Left hindlimb (tissue), 1 donor: ENCODE measurements at regions not wholly inside any gene's neighbourhood (a gene's known extent, or its start where the extent isn't known, plus 50 kb on each side); places are given as distances from the start of the nearest gene placed in this dataset.
"Not testable (repeated sequence)": the region's sequence is repeated elsewhere in the genome, so short reads cannot be mapped to it uniquely, and the experiment has no call there.

Experiments used
- DNase-seq: peaks from one replicate; pipeline ENCODE4 v3.0.0-alpha.2; 2018

DNA sequence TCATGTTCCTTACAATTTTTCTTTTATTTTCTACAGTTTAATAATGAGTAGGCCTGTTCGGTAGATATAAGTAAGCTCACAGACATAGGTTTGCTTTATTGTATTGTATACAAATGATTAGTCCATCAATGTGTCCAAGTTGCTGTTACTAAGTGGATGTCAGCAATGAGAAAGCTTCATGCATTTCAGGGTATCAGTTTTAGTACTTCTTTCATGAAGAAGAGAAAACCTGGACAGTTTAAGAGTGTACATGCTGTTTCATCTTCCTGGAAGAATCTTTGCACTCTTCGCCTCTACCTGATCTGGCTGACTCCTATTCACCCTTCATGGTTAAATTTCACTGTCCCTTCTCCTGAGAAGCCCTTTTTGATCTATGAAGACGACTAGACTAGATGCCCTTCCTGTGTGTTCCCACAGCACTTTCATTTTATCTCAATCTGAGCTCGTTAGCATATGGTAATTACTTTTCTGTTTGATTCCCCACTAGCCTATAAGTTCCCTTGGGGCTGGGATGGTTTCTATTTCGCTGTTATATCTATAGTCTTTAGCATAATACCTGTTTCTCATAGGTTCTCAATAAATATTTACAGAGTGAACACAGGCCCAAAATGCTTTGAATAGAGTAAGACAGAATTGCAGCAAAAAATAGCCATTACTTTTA, 70.7 kb downstream of the CETN3 start:
- no peak for DNase-seq

DNA sequence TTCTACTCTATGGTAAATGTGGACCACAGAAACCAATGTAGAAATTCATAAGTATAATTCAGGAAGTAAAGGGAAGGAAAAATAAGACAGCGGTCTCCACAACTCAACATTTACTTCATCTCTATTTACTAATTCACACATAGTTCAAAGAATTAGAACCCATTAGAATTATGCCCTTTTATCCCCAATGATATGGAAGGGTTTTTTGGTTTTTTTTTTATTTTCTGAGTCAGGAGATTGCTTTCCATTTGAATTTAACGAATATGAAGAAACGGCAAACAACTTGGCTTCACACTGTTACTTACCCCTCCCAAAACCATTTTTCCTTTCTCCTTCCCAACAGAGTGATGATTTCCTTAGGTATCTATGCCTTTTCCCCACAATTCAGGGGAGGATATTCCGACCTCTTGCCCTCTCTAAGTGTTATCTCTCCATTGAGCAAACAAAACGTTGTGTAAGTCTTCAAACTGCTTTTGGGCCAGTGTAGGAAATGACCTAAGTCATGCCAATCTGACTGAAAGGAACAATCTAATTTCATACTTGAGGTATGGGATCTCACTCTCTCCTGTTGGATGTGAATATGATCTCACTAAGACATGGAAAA, 72.0 kb downstream of the CETN3 start:
- DNase-seq = no peak

DNA sequence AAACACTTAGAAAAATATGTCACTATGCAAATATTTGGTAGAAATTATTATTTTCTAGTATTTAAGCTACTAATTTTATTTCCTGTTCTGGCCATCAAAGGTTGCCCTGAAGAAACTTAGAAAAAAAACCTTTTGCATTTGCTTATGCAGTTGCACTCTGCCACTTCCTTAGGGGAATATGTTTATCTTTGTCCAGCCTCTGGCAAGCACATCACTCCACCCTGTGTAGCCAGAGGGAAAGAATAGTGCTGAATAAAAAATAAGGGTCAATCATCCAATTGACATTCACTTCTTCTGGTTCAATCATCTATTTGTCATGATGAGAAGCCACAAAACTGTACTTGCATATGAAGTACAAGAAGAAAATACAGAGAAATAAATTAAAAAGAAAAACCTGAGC, 72.8 kb downstream of the CETN3 start:
- DNase-seq = no peak

GRCh38 chr5:90334741-90335140, 74.8 kb downstream of the CETN3 start:
- DNase-seq = no peak

GRCh38 chr5:90329911-90330310, 79.6 kb downstream of the CETN3 start:
- DNase-seq = no peak

DNA sequence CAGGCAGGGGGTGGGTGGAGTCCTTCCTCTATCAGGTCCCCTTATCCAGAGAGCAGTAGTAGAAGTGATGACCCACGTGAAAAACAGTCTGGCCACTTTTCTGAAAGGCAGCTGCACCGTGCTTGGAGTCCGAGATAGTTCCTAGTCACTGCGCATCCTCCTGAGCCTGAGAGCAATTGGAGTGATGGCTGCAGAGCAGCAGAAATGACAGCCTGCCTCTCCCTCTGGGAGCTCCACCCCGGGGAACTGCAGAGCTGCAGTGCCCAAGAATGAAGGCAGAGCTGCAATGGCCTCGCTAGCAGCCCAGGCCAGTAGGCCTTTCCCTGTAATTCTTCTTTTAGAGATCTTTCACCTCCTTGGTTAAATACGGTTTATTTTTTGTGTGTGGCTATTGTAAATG, 82.6 kb downstream of the CETN3 start:
- no peak for DNase-seq

- no peak for DNase-seq
Measured at GRCh38 chr5:90325093-90325492, 84.5 kb downstream of the CETN3 start.

DNA sequence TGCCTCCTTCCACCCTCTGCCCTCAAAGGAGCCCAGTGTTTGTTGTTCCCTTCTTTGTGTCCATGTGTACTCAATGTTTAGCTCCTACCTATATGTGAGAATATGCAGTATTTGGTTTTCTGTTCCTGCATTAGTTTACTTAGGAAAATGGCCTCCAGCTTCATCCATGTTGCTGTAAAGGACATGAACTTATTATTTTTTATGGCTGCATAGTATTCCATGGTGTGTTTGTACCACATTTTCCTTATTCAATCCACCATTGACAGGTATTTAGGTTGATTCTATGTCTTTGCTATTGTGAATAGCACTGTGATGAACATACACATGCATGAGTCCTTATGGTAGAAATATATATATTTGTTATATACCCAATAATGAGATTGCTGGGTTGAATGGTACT, 89.2 kb downstream of the CETN3 start:
- DNase-seq = not testable (repeated sequence)

DNA sequence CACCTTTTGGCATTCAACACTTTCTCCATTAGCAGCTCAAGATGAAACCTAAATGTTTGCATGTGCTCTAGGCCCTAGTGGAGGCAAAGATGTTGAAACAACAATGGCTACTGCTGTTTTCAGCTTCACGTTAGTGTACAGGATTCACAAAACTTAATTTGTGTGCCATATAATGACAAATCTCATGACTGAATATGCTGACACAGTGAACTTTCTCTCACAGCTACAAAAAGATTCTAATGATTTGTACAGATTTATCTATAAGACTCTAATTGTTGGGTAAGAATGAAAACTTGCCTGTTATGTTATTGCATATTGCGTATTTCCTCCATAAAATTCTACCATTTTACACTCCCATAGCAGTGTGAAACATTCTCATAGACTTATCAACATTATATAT, 97.5 kb downstream of the CETN3 start:
- no peak for DNase-seq

DNA sequence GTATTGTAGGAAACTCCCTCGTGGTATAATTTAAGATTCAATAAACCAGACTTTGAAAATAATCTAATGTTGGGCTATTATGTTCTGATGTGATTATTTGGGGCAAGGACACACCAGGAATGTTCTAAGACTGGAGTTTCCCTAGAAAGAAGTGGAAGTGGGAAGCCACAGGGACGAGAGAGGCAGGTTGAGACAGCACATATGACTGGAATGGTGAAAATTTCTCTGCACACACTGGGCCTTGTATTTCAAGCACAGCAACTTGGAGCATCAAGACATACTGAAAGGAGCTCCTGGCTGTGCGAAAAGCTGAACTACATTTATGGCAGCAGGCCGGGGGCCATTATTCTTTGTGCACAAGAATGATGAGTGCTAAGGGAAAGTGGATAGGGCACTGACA, 98.2 kb downstream of the CETN3 start:
- no peak for DNase-seq

- no peak for DNase-seq
Measured at GRCh38 chr5:90308787-90309585, 100.6 kb downstream of the CETN3 start.

- no peak for DNase-seq
Measured at GRCh38 chr5:90307782-90308181, 101.8 kb downstream of the CETN3 start.

DNA sequence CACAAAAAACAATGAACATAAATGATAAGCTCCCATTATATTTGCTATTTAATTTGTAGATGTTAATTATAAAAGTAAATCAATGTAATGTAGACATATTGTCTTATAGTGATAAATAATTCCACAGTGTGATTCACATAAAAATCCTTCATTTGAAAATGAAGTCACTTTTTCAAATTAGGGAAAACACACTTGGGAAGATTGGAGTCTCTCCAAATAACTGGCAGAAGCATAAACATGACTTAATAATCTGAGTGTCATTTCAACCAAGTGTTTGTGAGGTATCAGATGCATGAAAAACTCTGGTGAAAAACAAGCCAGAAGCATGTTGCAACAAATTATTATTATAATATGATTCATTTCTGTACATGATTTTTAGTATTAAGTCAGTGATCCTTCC, 102.2 kb downstream of the CETN3 start:
- DNase-seq = no peak

DNA sequence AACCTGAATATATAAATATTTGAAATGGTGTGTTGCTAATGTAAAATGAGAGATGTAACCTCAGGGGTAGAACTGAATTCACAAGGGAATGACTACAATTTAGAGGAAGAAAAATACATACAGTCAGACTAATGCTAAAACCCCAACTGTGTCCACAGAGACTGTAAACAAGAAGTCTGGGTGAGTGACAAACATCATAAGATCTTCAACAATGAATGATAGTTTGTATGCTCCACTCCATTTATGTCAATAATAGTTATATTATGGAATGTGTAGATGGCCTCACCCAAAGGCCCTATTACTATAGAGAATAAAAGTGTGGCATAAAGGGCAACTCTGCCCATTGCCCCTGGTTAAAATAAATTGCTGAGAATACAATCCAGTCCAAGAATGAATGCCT, 102.9 kb downstream of the CETN3 start:
- DNase-seq = no peak

DNA sequence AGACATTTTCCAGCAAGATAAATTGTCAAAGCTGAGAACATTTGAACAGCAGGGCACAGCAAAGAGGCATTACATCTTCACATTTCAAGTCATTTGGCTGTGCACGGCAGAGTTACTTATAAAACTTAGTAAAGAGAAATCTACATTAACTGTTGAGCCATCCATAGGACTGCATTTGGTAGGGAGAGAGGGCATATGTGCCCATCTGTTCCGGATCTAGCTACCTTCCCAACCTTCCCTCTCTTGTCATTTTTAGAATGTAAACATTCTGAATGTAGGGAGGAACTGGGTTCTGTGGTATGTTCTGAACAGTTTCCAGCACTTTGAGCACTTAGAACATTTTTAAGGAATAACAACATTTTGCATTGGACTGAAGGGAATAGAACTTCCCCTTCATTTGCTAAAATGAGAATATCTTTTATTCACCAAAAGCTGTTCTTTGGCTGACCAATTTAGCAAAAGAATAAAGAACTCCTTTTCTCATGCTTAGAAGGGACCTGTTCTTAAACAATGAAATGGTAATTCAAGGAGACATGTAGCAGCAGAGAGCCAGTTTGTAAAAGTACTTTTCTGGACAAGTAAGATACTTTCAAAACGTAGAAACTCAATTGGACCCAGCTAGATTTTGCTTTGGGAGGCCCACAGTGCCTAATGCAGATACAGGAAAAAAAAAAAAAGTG, 104.4 kb downstream of the CETN3 start:
- DNase-seq = no peak

DNA sequence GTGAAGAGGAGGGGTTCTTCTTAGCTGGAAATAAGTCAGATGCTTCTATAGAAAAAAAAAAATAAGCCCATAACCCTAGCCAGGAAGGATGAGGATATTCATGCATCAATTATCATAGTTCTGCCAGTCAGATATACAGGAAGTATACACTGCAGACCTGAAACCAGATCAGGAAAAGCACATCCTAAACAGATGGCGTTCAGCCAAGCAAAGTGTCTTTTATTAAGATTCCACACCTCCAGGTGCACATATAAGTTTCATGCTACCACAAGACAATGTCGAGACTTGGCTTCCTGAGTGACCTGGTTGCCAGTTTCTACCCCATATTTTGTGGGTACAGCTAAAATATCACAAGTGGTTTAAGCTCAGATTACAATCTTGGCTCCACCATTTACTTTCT, 108.3 kb downstream of the CETN3 start:
- no peak for DNase-seq

DNA sequence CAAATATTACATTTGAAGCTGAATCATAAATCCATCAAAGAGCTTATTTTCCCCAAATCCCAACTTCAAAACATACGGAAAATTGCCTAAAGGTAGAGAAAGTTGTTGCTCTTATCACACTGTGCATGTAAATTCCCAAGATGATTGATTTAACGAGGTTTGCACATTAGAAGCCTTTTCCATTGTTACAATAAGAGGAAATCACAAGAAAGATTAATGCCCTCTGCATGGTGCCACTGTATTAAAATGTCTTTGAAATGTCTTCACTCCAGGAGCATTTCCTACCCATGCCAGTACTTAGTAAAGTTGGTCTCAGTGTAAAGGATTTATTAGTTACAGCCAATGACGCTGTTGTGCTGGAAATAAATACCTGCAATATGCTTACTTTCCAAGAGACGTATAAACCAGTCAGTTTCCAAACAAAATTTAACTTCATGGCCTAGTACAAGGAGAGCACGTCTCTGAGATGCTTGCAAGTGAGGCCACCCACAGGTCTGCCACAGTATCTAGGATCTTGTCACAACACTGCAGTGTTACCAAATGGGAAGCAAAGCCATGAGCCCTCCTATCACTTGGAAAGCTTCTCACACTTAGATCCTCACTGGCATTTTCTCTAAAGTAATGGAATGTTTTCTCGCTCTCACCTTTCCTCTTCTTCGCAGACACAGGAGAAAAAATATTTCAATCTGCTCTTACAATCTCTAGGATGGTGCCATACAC, 112.4 kb downstream of the CETN3 start:
- DNase-seq = no peak

DNA sequence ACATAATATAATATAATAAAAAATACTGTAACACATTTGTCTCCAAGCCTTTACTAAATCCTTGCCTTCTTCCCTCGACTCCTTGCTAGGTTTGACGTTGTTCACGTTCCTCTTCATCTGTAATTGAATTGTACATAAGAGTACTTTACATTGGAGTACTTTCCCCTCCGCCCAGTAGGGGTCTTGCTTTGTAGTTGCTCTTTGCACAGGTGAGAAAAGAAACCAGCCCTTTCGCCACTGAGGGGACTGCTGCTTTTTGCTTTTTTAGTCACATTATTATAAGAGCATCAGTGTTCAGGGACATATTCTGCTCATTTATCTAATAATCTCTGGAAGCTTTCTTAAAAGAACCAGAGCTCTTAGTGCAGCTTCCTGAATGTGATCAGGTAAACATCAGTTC, 115.0 kb downstream of the CETN3 start:
- DNase-seq = no peak

DNA sequence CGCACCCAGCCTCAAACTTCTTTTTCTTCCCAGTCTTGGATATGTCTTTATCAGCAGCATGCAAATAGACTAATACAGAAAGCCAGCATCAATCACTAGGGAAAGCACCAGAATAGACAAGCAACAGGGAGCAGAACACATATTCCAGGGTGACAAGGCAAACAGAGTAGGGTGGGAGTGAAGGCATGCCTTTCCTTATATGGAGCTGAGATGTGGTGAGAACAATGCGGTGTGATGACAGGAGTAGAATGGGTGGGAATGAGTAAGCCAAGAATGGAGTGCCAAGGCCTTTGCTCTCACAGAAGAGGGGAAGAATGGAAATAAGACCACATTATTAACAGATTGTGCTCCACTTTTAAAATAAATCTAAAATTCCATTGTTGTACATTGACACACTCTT, 115.6 kb downstream of the CETN3 start:
- no peak for DNase-seq

GRCh38 chr5:90290648-90291047, 118.9 kb downstream of the CETN3 start:
- no peak for DNase-seq

GRCh38 chr5:90289837-90290236, 119.7 kb downstream of the CETN3 start:
- DNase-seq = no peak

GRCh38 chr5:90287036-90287435, 122.5 kb downstream of the CETN3 start:
- no peak for DNase-seq

DNA sequence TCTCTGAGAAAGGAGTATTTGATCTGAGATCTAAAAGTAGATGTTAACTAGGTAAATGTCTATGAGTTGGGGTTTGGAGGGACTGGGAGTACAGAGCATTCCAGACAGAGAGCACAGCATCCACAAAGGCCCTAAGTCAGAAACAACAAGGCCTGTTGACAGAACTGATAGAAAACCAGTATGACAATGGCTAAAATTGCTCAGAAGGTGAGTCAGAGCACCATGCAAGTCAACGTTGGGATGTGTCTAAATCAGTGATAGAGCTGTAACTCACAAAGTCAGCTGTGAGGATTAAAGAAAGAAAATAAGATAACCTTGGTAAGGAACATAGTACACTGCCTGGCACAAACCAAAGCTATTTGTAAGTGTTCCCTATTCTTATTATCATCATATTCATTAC, 124.0 kb downstream of the CETN3 start:
- DNase-seq = no peak
